Stimulated activated CD8-positive, alpha-beta memory T cell treated with anti-CD3 and anti-CD28 coated beads, Interleukin-7, amount 100 ng/mL, for 48 hours (primary cell): ENCODE measurements at regions not wholly inside any gene's neighbourhood (a gene's known extent, or its start where the extent isn't known, plus 50 kb on each side); places are given as distances from the start of the nearest gene placed in this dataset.

Source experiments
- DNase-seq, 2 donors: peaks; one replicate each; pipeline ENCODE4 v3.0.0-alpha.2; 2020; ENCODE audit warnings: low read depth in 1 of 2; ENCODE audit errors: extremely low read depth in 1 of 2

DNA sequence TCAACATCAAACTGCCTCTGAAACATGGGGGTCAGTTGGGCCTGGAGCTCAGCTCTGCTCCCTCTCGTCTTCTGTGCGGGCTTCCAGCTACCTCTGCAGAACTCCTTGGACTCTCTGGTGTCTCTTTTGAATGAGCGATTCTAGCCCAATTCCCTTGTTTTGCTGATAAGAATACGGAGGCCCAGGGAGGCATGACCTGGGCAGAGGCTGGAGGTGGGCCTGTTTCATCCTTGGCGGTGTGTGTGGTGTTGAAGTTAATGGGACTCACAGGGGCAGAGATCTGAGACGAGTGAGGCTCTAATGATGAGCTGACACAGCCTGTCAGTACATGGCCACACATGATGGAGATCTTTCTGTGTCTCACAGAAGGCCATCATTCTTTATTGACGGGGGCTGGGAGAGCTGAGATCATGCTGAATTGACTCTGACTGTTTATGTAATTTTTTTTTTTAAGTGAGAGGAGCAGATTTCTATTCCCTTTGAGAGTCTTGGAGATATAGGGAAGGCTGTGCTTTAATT, 134.5 kb downstream of the URB2 start:
- DNase-seq, result no peak

DNA sequence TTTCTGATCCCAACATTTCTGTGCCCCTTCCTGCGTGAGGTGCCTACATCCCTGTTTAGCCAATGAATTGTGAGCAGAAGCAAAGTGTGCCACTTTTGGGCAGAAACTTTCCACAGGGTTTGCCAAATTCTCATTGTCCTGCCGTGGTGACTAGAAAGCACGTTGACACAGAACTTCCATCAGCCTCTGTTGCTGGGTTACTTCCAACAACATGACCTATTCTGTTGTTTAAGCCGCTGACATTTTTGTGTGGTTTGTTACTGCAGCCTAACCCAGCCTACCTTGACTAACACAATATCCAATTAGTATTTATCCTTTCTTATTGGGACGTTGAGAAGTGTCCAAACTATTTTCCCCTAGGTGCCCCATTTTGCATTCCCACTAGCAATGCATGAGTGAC, 136.8 kb downstream of the URB2 start:
- no peak for DNase-seq

DNA sequence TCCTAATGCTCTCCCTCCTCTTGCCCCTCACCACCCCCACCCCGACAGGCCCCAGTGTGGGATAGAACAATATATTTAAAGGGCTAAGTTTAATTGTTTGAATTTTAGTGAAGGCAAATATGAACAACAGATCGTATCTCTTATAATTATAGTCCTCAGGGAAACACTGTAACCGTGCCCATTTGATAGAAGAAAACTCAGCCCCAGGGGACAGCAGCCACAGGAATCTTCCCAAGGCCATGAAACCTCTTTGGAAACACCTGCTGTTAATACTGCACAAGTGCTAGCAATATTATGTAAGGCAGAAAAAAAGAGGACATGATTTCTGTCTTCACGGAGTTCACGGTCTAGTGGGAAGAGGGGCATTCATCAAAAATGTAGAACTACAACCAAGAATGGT, 142.2 kb downstream of the URB2 start:
- no peak for DNase-seq

DNA sequence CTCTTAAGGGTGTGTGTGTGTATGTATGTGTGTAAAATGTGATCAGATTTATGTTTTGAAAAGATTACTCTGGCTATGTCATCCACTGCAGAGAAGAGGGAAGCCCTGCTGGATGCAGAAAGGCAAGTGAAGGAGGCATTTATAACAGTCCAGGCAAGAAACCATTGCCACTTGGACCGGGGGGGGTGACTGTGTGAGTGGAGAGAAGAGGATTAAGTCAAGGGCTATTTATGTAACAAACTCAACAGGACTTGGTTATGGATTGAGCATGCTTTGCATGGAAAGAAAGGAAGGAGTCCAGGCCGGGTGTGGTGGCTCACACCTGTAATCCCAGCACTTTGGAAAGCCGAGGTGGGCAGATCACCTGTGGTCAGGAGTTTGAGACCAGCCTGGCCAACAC, 143.0 kb downstream of the URB2 start:
- DNase-seq, result no peak

DNA sequence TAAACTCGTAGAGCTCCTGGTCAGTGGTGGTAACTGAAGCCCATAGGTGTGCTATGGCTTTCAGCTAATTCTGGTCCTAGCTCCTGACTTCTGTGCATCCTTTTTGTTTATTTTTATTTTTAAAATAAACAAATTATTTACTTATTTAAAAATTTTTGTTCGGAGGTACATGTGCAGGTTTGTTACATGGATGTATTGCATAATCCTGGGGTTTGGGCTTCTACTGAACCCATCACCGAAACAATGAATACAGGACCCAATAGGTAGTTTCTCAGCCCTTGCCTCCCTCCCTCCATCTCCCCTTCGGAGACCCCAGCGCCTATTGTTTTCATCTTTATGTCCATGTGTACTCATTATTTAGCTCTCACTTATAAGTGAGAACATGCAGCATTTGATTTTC, 143.8 kb downstream of the URB2 start:
- no peak for DNase-seq

DNA sequence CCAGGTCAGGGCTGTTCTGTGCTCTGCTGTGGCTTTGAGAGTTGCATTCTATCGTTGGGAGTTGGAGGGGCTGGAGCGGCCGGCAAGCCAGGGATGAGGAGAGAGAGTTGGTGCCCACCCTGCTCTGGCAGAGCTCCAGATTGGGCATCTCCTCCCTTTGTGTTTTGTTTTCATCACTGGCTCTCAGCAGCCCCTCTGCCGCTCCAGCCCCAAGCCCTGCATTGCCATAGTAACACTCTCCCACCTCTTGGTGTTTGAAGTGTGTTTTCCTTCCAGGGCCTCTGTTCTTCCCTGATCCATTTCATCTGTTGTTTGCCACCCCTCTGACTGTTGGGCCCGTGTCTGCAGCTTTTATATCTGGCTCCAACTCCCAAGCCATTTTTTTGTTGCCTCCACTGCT, 152.7 kb downstream of the URB2 start:
- no peak for DNase-seq

DNA sequence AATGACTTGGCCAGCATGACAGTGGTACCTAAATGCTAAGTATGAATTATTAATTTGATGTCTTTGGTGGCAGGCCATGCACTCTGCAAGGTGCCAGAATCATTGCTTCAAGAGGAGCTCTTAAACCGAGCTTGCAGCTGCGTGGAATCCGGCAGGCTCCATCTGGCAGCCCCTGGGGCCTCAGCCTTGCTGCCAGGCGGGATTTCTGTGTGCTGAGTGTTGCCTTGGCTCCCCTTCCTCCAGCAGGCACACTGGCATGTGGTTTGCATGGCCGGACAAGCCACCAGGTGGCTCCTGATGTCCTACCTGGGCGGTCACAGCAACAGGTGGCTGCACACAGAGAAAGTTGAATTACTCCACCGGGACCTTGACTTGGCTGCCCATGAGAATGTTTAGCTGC, 155.4 kb downstream of the URB2 start:
- no peak for DNase-seq

DNA sequence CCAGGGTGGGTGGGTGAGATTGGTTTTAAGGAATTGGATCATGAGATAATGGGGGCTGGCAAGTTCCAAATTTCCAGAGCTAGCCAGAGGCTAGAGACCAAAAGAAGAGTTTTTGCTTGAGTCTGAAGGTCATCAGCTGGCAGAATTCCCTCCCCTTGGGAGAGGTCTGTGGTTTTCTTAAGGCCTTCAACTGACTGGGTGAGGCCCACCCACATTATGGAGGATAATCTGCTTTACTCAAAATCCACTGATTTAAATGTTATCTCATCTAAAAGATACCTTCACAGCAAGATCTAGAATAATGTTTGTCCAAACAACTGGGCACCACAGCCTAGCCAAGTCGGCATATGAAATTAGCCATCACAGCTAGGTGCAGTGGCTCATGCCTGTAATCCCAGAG, 156.4 kb downstream of the URB2 start:
- DNase-seq, result no peak

DNA sequence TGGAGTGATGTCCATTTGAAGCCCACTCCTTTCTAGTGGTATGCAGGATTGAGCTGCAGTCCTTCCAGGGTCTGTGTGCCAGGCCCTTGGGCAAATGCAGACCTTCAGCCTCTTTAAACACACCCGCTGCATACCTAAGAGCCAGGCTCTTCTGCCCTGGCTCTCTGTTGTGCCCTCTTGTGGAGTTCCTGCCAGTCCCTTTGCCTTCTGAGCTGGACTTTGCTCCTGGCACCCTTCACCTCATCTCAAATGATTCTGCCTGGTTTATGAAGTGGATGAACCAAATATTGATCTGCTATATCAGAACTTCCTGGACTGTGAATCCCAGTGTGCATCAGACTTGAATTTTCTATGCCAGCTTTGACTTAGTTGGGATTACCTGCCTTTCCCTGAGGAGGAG, 158.8 kb downstream of the URB2 start:
- DNase-seq, result no peak

DNA sequence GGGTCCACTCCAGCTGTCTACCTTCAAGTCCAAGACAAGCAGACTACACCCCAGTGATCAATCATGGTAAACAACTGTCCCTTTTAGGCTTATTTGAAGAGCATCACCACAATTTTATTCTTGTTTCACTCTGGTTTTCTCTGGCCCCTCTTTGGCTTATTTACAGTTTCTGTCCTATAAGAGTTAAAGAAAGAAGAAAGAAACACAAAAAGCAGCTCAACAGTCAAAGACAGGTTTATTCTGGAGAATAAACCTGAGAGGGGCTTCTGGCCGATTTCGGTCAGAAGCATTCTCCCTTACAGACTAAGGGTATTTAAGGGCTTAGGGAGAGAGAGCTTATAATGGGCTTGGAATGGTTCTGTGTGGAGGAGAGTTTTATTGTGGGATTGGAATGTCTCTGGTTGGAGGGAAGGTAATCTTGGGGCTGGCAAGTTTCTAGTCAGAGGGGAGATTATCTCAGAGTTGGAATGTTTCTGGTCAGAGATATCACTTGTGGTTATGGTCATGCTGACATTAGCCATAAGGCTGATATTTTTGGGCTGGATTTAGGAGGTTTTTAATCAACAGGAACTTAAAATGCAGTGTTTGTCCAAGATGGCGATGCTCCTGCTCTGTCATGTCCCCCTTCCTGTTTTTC, 161.0 kb downstream of the URB2 start:
- DNase-seq, result no peak

DNA sequence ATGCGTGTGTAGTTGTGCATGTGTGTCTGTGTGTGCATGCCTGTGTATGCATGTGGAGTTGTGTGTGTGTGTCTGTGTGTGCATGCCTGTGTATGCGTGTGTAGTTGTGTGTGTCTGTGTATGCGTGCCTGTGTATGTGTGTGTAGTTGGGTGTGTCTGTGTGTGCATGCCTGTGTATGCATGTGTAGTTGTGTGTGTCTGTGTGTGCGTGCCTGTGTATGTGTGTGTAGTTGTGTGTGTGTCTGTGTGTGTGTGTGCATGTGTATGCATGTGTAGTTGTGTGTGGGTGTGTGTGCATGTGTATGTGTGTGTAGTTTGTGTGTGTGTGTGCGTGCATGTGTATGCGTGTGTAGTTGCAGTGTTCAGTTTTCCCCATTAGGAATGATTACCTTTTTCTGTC, 162.0 kb downstream of the URB2 start:
- no peak for DNase-seq

DNA sequence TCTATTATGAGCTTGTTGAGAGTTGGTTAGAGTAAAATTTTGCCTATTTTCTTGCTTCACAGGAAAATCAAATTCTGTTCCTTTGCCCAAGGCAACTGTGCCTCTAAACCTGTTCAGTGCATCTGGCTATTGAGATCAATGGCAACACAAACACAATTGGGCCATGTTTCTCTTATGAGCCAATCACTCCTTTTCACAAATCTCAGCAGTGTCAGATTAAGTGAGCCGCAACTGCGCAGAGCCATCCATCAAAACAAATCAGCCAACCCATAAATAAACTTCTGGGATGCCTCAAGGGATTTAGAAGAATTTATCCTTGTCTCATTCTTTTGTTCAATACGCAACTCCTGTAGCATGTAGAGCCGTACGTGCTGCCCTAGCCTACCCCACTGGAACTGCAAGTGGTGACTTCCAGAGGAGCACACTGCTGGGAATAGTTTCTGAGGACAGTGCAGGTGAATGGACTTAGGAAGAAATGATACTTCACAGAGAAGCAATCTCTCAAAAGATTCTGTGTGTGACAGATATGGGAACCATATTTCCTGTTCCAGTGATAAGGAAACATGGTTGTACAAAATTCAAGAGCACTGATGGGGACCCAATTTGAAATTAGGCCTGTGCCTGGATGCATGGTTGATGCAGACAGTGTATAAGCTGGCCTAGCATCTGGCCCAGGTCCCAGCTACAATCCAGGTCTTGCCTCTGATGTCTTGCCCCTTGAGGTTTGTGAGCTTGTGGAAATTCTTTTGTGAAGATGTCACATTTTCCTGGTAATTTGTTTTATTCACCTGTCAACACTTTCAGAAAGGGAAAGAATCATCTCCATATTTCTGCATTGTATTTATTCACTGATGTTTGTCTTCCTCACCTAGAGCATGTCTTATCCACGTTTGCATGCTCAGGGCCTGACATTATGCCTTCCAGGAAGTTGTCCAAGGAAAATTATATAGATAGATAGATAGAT, 166.2 kb downstream of the URB2 start:
- no peak for DNase-seq

DNA sequence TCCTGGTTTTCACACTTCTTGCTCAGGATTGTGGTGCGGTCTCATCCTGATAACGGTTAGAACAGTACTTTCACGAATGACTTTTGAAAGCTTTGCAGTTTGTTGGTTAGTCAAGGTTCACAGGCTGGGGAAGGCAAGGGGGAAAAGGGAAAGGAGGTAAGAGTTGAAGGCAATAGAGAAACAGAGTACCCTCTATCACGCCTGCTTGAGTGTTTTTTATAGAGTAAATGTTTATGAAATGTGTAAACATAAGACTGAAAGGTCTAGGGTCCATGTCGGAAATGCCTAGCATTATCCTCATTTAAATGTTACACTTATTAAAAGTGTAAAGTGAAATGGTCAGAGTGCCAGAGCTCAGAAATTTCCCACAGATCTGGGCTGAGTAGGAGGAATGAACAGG, 167.4 kb downstream of the URB2 start:
- DNase-seq, result no peak

DNA sequence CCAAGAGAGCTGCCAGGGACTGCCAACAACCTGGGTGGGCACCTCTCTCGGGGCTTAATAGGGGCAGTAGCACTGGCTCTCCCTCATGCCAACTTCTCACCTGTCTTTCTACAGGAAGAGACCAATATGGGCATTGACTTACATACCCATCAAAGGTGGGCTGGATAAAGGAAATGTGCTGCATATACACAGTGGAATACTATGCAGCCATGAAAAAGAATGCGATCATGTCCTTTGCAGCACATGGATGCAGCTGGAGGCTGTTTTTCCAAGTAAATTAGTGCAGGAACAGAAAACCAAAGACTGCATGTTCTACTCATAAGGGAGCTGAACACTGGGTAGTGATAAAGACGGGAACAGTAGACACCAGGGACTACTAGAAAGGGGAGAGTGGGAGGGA, 172.5 kb downstream of the URB2 start:
- DNase-seq, result no peak

DNA sequence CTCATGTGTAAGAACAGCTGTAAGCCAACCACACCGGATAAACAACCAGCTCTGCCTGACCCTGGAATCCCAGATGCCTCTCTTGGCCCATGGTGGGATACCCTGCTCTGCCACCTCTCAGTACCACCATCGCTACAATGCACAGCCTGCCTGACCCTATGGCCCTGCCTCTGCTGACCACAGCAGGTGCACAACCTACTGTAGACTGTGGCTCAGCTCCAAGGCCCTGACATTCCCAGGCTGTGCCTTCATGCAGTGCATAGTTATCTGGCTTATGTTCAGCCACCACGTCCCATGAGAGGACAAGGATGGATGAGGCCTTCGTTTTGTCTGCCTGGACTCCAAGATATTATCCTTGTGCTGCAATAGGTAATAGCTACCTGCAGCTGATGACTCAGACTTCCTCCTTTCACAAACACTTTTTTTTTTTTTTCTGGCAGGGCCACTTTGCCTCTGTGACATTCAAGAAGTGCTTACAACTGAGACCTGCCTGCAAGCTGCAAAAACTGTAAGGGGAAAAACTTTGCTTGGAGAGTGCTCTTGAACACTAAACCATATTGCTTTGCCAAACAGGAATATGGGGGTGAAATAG, 177.7 kb downstream of the URB2 start:
- DNase-seq, result no peak

DNA sequence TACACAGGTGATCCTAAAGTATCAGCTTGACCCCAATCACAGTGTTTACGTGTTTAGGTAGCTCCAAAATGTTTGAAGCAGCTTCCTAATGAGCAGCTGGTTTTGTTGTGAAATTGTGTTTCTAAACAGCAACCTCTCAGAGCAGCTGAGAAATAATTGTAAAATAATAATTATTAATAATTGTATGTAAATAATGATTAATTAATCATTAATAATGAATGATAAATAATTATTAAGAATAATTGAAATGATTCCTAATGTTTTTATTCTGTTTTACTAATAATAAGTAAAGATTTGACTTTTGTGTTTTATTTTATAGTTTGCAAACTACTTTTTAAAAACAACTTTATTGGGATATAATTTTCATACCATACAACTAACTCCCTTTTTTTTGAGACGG, 182.2 kb downstream of the URB2 start:
- DNase-seq, result no peak

DNA sequence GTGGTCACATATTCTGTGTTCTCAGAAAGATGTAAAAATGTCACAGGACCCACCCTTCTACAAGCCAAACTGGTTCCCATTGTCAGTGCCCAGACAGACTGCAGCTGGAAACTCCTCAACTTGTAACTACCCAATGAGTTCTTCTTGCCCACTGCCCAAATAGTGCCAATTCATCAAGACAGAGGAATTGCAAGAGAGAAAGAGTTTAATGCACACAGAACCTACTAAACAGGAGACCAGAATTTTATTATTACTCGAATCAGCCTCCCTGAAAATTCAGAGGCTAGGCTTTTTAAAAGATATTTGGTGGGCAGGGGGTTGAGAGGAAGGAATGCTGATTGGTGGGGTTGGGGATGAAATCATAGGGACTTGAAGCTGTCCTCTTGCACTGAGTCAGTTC, 184.1 kb downstream of the URB2 start:
- no peak for DNase-seq

DNA sequence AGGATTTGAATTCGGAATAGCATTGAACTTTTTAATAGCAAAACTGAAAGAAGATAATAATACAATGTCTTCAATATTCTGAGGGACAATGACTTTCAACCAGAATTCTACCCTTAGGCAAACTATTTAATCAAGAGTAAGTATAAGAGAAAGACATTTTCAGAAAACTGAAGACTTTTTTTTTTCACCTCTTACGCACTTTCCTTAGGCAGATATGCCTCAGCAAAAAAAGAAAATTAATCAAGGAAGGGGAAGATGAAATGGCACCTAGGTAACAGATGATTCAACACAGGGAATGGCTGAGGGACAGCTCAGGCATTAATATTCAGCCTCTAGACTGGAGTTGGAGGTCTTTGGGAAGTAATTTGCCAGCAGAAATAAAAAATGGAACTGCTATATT, 184.9 kb downstream of the URB2 start:
- DNase-seq, result no peak

DNA sequence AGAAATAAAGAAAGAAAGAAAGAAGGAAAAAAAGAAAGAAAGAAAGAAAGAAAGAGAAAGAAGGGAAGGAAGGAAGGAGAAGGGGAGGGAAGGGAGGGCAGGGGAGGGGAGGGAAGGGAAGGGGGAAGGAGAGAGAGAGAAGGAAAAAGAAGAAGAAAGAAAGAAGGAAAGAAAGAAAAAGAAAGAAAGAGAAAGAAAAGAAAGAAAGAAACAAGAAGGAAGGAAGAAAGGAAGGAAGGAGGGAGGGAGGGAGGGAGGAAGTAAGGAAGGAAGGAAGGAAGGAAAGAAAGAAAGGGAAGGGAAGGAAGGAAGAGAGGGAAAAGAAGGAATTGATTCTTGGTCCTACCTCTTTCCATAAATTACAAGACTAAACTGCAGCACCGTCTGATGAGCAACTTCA, 186.1 kb downstream of the URB2 start:
- no peak for DNase-seq

DNA sequence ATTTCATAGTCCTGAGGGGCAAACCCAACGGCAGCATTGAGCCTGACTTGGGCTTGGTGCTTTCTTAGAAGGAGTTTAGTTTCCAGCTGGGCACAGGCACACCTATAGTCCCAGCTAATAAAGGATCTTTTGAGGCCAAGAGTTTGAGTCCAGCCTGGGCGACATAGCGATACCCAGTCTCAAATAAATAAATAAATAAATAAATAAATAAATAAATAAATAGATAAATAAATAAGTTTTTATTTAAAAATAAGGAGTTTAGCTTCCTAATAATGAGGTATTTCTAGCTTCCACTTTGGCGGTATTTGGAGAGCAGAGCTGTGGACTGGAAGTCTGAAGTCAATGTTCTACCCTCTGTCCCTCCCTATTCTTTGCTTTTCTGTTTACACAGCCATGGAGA, 186.6 kb downstream of the URB2 start:
- DNase-seq, result no peak

DNA sequence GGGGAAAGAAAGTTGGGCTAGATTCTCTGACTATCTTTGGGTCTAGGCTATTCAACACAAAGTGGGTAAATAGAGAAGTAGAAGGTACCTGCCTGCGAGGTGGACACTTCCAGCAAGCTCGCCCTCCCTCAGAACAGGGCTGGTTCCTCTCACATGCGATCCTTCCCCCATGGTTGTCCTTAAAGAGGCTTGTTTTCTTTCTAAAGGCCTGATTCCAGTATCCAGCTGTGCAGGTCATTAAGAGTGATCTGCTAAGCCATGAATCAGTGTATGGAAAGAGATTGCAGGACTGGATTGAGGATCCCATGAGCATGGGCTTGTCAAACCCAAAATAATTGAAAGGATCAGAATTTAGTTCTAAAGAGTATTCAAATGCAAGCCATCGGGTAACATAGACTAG, 189.0 kb downstream of the URB2 start:
- no peak for DNase-seq

DNA sequence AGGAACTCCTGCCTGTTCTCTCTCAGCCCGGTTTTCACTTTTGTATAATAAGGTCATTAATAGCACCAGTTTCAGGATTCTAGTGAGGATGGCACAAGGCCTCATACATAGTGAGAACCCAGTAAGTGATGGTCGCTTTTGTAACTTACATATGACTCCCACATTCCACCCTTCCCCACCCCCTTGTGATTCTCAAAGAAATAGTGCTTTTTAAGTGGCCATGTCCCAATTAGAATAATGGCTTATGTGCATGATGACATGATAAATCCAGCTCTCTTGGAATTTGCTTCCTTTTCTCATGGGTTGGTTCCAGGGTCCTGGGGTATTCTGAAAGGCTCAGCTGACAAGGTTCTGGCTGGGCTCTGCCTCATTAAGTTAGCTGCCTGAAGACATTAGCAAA, 189.9 kb downstream of the URB2 start:
- DNase-seq, result no peak
